Endodermal cell (in vitro differentiated cells): ENCODE measurements at regions not wholly inside any gene's neighbourhood (a gene's known extent, or its start where the extent isn't known, plus 50 kb on each side); places are given as distances from the start of the nearest gene placed in this dataset.

ENCODE experiments used
- DNase-seq: peaks from one replicate; pipeline ENCODE4 v3.0.0-alpha.2; 2017
- H3K27ac ChIP-seq: 2 replicates; pipeline ENCODE4 v1.5.1; 2013; ENCODE audit warnings: mild to moderate bottlenecking, low read depth, low read length, moderate library complexity
- H3K27me3 ChIP-seq: 2 replicates; pipeline ENCODE4 v1.6.1; 2013; ENCODE audit warnings: mild to moderate bottlenecking, low read length, moderate library complexity; ENCODE audit not compliant: insufficient read depth, control insufficient read depth, poor library complexity, severe bottlenecking
- H3K36me3 ChIP-seq: 2 replicates; pipeline ENCODE4 v1.7.0; 2013; ENCODE audit warnings: mild to moderate bottlenecking, low read length, moderate library complexity; ENCODE audit not compliant: control insufficient read depth, insufficient read depth
- H3K4me1 ChIP-seq: one replicate; pipeline ENCODE4 v1.7.0; 2013; ENCODE audit warnings: low read length; ENCODE audit not compliant: control insufficient read depth, insufficient read depth
- H3K4me3 ChIP-seq: 2 replicates; pipeline ENCODE4 v1.5.1; 2013; ENCODE audit warnings: mild to moderate bottlenecking, low read length, moderate library complexity
- H3K9ac ChIP-seq: 2 replicates; pipeline ENCODE4 v1.6.1; 2013; ENCODE audit warnings: mild to moderate bottlenecking, low read length, moderate library complexity; ENCODE audit not compliant: poor library complexity, severe bottlenecking; ENCODE audit errors: extremely low read depth
- H3K9me3 ChIP-seq: 2 replicates; pipeline ENCODE4 v1.6.1; 2013; ENCODE audit warnings: mild to moderate bottlenecking, low read length, moderate library complexity; ENCODE audit not compliant: control insufficient read depth
- H3K27ac Mint-ChIP-seq: 2 replicates; pipeline ENCODE4 v1.8.0; 2020; ENCODE audit warnings: mixed read lengths
- H3K27me3 Mint-ChIP-seq: 2 replicates; pipeline ENCODE4 v1.8.0; 2021; ENCODE audit warnings: mild to moderate bottlenecking, mixed read lengths; ENCODE audit not compliant: insufficient read depth
- H3K36me3 Mint-ChIP-seq: 2 replicates; pipeline ENCODE4 v1.8.0; 2020; ENCODE audit warnings: low read depth, mixed read lengths
- H3K4me1 Mint-ChIP-seq: 2 replicates; pipeline ENCODE4 v1.8.0; 2020; ENCODE audit warnings: mixed read lengths
- H3K4me3 Mint-ChIP-seq: 2 replicates; pipeline ENCODE4 v1.8.0; 2020; ENCODE audit warnings: mild to moderate bottlenecking, moderate library complexity, mixed read lengths
- H3K9me3 Mint-ChIP-seq: 2 replicates; pipeline ENCODE4 v1.8.0; 2020; ENCODE audit warnings: mild to moderate bottlenecking, mixed read lengths
- WGBS, 2 experiments: methylation state at CpG; one replicate each; pipeline versions ENCODE4 v1.1.5 to v1.1.7; 2013; ENCODE audit warnings: missing lambda C conversion rate in 2 of 2, mixed read lengths in 1 of 2; ENCODE audit not compliant: insufficient coverage in 1 of 2, insufficient read length in 1 of 2; 5-methylcytosine and 5-hydroxymethylcytosine counted together
- TF ChIP-seq, protein P1 (sequence below): fragments of 200-600 bp; sonication (generic); conservative IDR thresholded peaks from 2 replicates; pipeline ENCODE4 v1.5.0; 2021; ENCODE audit warnings: antibody characterized with exemption, mild to moderate bottlenecking

DNA sequence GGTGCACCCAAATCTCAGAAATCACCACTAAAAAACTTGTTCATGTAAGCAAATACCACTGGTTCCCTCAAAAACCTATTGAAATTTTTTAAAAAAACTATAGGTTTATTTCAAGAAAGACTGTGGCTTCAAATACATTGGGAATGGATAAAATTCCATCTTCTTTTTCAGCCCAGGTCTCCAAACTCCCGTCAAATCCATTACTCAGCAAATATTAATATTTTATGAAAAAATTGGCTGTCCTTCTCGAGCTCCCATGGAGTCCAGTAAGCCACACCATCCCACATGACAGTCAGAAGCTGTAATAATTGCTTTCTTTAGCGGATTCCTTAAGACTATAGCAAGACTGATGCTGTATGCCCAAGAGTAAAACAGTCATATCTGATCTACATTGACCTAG, 204.4 kb upstream of the DOK6 start:
- no peak overlapping the region for H3K4me3 ChIP-seq
- Mint-ChIP-seq H3K27ac (no peak overlapping the region), H3K4me1 (no peaks in the 10 kb centered on the region), H3K27me3 (no peaks in the 10 kb centered on the region), H3K36me3 (no peaks in the 10 kb centered on the region), H3K4me3 (no peak overlapping the region), H3K9me3 (no peaks in the 10 kb centered on the region)
- no peak for DNase-seq
- TF ChIP-seq, protein P1, sequence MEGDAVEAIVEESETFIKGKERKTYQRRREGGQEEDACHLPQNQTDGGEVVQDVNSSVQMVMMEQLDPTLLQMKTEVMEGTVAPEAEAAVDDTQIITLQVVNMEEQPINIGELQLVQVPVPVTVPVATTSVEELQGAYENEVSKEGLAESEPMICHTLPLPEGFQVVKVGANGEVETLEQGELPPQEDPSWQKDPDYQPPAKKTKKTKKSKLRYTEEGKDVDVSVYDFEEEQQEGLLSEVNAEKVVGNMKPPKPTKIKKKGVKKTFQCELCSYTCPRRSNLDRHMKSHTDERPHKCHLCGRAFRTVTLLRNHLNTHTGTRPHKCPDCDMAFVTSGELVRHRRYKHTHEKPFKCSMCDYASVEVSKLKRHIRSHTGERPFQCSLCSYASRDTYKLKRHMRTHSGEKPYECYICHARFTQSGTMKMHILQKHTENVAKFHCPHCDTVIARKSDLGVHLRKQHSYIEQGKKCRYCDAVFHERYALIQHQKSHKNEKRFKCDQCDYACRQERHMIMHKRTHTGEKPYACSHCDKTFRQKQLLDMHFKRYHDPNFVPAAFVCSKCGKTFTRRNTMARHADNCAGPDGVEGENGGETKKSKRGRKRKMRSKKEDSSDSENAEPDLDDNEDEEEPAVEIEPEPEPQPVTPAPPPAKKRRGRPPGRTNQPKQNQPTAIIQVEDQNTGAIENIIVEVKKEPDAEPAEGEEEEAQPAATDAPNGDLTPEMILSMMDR, result no peak
- H3K27ac ChIP-seq, result no peak overlapping the region
- 93 to 94% methylated on average over 2 to 3 of the region's 3 CpGs for WGBS, 2 experiments
- no peaks in the 10 kb centered on the region for H3K9me3 ChIP-seq
- no peak overlapping the region for H3K9ac ChIP-seq
- H3K4me1 ChIP-seq, result no peaks in the 10 kb centered on the region
- no peaks in the 10 kb centered on the region for H3K27me3 ChIP-seq
- H3K36me3 ChIP-seq, result no peaks in the 10 kb centered on the region

GRCh38 chr18:69205925-69206324, 194.8 kb upstream of the DOK6 start:
- no peak overlapping the region for H3K27ac Mint-ChIP-seq
- no CpG with 5 or more reads among the region's 1 CpG for WGBS, 2 experiments
- no peaks in the 10 kb centered on the region for H3K27me3 Mint-ChIP-seq
- Histone ChIP-seq H3K27me3 (no peaks in the 10 kb centered on the region), H3K36me3 (no peaks in the 10 kb centered on the region), H3K9ac (no peak overlapping the region), H3K4me1 (no peaks in the 10 kb centered on the region), H3K9me3 (no peaks in the 10 kb centered on the region), H3K27ac (no peak overlapping the region), H3K4me3 (no peak overlapping the region)
- TF ChIP-seq, protein P1, result no peak
- no peak for DNase-seq
- no peaks in the 10 kb centered on the region for H3K9me3 Mint-ChIP-seq
- H3K36me3 Mint-ChIP-seq, result no peaks in the 10 kb centered on the region
- H3K4me3 Mint-ChIP-seq, result no peak overlapping the region
- peaks cover 3% of the 10 kb centered on the region for H3K4me1 Mint-ChIP-seq

DNA sequence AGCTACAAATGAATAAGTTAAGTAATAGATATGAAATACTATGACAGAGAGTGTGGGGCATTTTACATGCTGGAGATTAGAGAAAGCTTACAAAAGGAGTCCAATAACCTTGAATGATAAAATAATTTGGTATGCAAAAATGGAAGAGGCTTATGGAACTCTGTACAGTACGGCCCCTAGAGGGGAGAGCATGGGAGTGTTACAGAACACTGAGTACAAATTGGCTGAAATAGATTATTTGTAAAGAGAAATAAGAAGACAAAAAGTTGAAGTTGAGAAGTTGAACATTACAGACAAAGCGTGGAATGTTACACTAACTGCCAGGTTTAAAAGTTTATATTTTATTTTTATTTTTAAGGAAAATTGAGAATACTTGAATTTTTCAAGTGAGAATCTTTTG, 192.1 kb upstream of the DOK6 start:
- Mint-ChIP-seq H3K4me1 (peaks cover 3% of the 10 kb centered on the region), H3K27me3 (no peaks in the 10 kb centered on the region), H3K9me3 (no peaks in the 10 kb centered on the region), H3K4me3 (no peak overlapping the region), H3K36me3 (no peaks in the 10 kb centered on the region), H3K27ac (no peak overlapping the region)
- H3K9me3 ChIP-seq, result no peaks in the 10 kb centered on the region
- no peaks in the 10 kb centered on the region for H3K36me3 ChIP-seq
- TF ChIP-seq, protein P1, result peak; percentile 18
- no peak overlapping the region for H3K27ac ChIP-seq
- no peak for DNase-seq
- no peak overlapping the region for H3K9ac ChIP-seq
- no peaks in the 10 kb centered on the region for H3K27me3 ChIP-seq
- no peaks in the 10 kb centered on the region for H3K4me1 ChIP-seq
- WGBS, 2 experiments, result 87 to 100% methylated on average over 1 to 2 of the region's 2 CpGs
- no peak overlapping the region for H3K4me3 ChIP-seq
